ENCODE measurements at regions not wholly inside any gene's neighbourhood (a gene's known extent, or its start where the extent isn't known, plus 50 kb on each side); places are given as distances from the start of the nearest gene placed in this dataset.

GRCh38 chr6:112801468-112802080, 454.4 kb downstream of the RFPL4B start:
- no peak for TF ChIP-seq SIN3A (IDR thresholded peaks at IDR 0.05; ENCODE audit: borderline replicate concordance, insufficient read depth, low read depth, low read length)
- TF ChIP-seq CTCF (IDR thresholded peaks at IDR 0.05), result no peak
- TF ChIP-seq POLR2AphosphoS5 (IDR thresholded peaks at IDR 0.05; ENCODE audit: low read depth, low read length), result no peak
- TF ChIP-seq, protein P1, sequence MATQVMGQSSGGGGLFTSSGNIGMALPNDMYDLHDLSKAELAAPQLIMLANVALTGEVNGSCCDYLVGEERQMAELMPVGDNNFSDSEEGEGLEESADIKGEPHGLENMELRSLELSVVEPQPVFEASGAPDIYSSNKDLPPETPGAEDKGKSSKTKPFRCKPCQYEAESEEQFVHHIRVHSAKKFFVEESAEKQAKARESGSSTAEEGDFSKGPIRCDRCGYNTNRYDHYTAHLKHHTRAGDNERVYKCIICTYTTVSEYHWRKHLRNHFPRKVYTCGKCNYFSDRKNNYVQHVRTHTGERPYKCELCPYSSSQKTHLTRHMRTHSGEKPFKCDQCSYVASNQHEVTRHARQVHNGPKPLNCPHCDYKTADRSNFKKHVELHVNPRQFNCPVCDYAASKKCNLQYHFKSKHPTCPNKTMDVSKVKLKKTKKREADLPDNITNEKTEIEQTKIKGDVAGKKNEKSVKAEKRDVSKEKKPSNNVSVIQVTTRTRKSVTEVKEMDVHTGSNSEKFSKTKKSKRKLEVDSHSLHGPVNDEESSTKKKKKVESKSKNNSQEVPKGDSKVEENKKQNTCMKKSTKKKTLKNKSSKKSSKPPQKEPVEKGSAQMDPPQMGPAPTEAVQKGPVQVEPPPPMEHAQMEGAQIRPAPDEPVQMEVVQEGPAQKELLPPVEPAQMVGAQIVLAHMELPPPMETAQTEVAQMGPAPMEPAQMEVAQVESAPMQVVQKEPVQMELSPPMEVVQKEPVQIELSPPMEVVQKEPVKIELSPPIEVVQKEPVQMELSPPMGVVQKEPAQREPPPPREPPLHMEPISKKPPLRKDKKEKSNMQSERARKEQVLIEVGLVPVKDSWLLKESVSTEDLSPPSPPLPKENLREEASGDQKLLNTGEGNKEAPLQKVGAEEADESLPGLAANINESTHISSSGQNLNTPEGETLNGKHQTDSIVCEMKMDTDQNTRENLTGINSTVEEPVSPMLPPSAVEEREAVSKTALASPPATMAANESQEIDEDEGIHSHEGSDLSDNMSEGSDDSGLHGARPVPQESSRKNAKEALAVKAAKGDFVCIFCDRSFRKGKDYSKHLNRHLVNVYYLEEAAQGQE (IDR thresholded peaks at IDR 0.05; ENCODE audit: insufficient read depth in 1 of 2, low read depth in 2 of 2, low read length in 1 of 2), result no peak
- no peak for TF ChIP-seq TCF7L2 (IDR thresholded peaks at IDR 0.05; ENCODE audit: low read depth, low read length)
